WTC11 (cell line): ENCODE measurements at regions not wholly inside any gene's neighbourhood (a gene's known extent, or its start where the extent isn't known, plus 50 kb on each side); places are given as distances from the start of the nearest gene placed in this dataset.

Experiments used
- ATAC-seq: fragments of 200-7000 bp; cut with Tn5 transposase; 2 replicates; pipeline ENCODE4 v1.10.0; 2021; ENCODE audit warnings: mild to moderate bottlenecking, moderate library complexity
- CTCF ChIA-PET: fragments of 300-600 bp; sonication (Branson Sonifier 250); formaldehyde crosslinking; loops from one replicate; lab custom pipeline; 2021; ENCODE audit warnings: antibody characterized with exemption; lab: Charles Lee
- POLR2A ChIA-PET: fragments of 350-600 bp; sonication (Branson Sonifier 250); formaldehyde crosslinking; loops from one replicate; lab custom pipeline; 2021; ENCODE audit warnings: antibody characterized with exemption; lab: Charles Lee
- DNase-seq: peaks from one replicate; pipeline ENCODE4 v3.0.0; 2021; ENCODE audit warnings: low spot score
- H3K27ac Mint-ChIP-seq: 2 replicates; pipeline ENCODE4 v1.8.0; 2021; ENCODE audit warnings: mixed read lengths
- H3K27me3 Mint-ChIP-seq: 2 replicates; pipeline ENCODE4 v1.8.0; 2021; ENCODE audit warnings: low read depth, mild to moderate bottlenecking, moderate library complexity, mixed read lengths
- H3K36me3 Mint-ChIP-seq: 2 replicates; pipeline ENCODE4 v1.8.0; 2021; ENCODE audit warnings: mixed read lengths
- H3K4me1 Mint-ChIP-seq: 2 replicates; pipeline ENCODE4 v1.8.0; 2022; ENCODE audit warnings: mixed read lengths
- H3K4me3 Mint-ChIP-seq: 2 replicates; pipeline ENCODE4 v1.8.0; 2021; ENCODE audit warnings: mild to moderate bottlenecking, moderate library complexity, mixed read lengths
- H3K9me3 Mint-ChIP-seq: 2 replicates; pipeline ENCODE4 v1.8.0; 2021; ENCODE audit warnings: mixed read lengths
- ARID4B ChIP-seq: sonication (generic); formaldehyde crosslinking; IDR thresholded peaks from 2 replicates; pipeline ENCODE4 v1.8.0; 2023; ENCODE audit warnings: missing genetic modification reagents, mild to moderate bottlenecking, borderline replicate concordance
- ATF6 ChIP-seq: sonication (generic); formaldehyde crosslinking; IDR thresholded peaks from 2 replicates; pipeline ENCODE4 v1.8.1; 2023; ENCODE audit warnings: mild to moderate bottlenecking, missing genetic modification reagents
- FOXK1 ChIP-seq: sonication (generic); formaldehyde crosslinking; IDR thresholded peaks from 2 replicates; pipeline ENCODE4 v1.8.0; 2022; ENCODE audit warnings: mild to moderate bottlenecking, moderate library complexity, missing genetic modification reagents
- GRHL2 ChIP-seq: fragments of 250-450 bp; sonication (Bioruptor Pico); IDR thresholded peaks from 2 replicates; pipeline ENCODE4 v1.8.0; 2022; ENCODE audit warnings: mild to moderate bottlenecking, moderate library complexity; ENCODE audit not compliant: insufficient replicate concordance, severe bottlenecking
- HMGXB4 ChIP-seq: sonication (generic); formaldehyde crosslinking; IDR thresholded peaks from 2 replicates; pipeline ENCODE4 v1.8.1; 2023; ENCODE audit warnings: mild to moderate bottlenecking, moderate library complexity, missing genetic modification reagents
- MLX ChIP-seq: sonication (generic); formaldehyde crosslinking; IDR thresholded peaks from 2 replicates; pipeline ENCODE4 v1.8.1; 2023; ENCODE audit warnings: mild to moderate bottlenecking, missing genetic modification reagents, moderate library complexity
- MYBL2 ChIP-seq: sonication (generic); formaldehyde crosslinking; IDR thresholded peaks from 2 replicates; pipeline ENCODE4 v1.8.1; 2023; ENCODE audit warnings: mild to moderate bottlenecking, moderate library complexity, missing genetic modification reagents
- NFATC4 ChIP-seq: fragments of 250-450 bp; sonication (Bioruptor Pico); IDR thresholded peaks from 2 replicates; pipeline ENCODE4 v1.9.0; 2021; ENCODE audit warnings: mild to moderate bottlenecking
- NR2C2 ChIP-seq: sonication (generic); formaldehyde crosslinking; IDR thresholded peaks from 2 replicates; pipeline ENCODE4 v1.8.0; 2022; ENCODE audit warnings: mild to moderate bottlenecking, missing genetic modification reagents
- PRRX2 ChIP-seq: fragments of 250-450 bp; sonication (Bioruptor Pico); IDR thresholded peaks from 2 replicates; pipeline ENCODE4 v1.8.0; 2021; ENCODE audit warnings: mild to moderate bottlenecking
- USF1 ChIP-seq: sonication (generic); formaldehyde crosslinking; IDR thresholded peaks from 2 replicates; pipeline ENCODE4 v1.8.0; 2022; ENCODE audit warnings: mild to moderate bottlenecking, missing genetic modification reagents
- ZBTB21 ChIP-seq: sonication (generic); formaldehyde crosslinking; IDR thresholded peaks from 2 replicates; pipeline ENCODE4 v1.8.1; 2023; ENCODE audit warnings: mild to moderate bottlenecking, missing genetic modification reagents, borderline replicate concordance
- ZNF138 ChIP-seq: sonication (generic); formaldehyde crosslinking; conservative IDR thresholded peaks from 2 replicates; pipeline ENCODE4 v1.8.1; 2022; ENCODE audit warnings: mild to moderate bottlenecking, moderate library complexity, missing genetic modification reagents
- ZNF219 ChIP-seq: sonication (generic); formaldehyde crosslinking; IDR thresholded peaks from 2 replicates; pipeline ENCODE4 v1.8.0; 2023; ENCODE audit warnings: missing genetic modification reagents, mild to moderate bottlenecking, borderline replicate concordance
- ZNF232 ChIP-seq: sonication (generic); formaldehyde crosslinking; IDR thresholded peaks from 2 replicates; pipeline ENCODE4 v1.8.0; 2022; ENCODE audit warnings: mild to moderate bottlenecking, missing genetic modification reagents
- ZNF416 ChIP-seq: fragments of 250-450 bp; sonication (Bioruptor Pico); IDR thresholded peaks from 2 replicates; pipeline ENCODE4 v1.9.0; 2021; ENCODE audit warnings: mild to moderate bottlenecking, inconsistent platforms
- TF ChIP-seq, protein P1 (sequence below): fragments of 200-600 bp; IDR thresholded peaks from 2 replicates; pipeline ENCODE4 v1.8.0; 2022; ENCODE audit warnings: antibody characterized with exemption
- TF ChIP-seq, protein P2 (sequence below): fragments of 250-450 bp; sonication (Bioruptor Pico); IDR thresholded peaks from 2 replicates; pipeline ENCODE4 v1.9.0; 2021; ENCODE audit warnings: moderate library complexity, mild to moderate bottlenecking, inconsistent platforms, borderline replicate concordance
- TF ChIP-seq, protein P3 (sequence below): fragments of 250-450 bp; sonication (Bioruptor Pico); IDR thresholded peaks from 2 replicates; pipeline ENCODE4 v1.9.0; 2021; ENCODE audit warnings: mild to moderate bottlenecking, borderline replicate concordance

DNA sequence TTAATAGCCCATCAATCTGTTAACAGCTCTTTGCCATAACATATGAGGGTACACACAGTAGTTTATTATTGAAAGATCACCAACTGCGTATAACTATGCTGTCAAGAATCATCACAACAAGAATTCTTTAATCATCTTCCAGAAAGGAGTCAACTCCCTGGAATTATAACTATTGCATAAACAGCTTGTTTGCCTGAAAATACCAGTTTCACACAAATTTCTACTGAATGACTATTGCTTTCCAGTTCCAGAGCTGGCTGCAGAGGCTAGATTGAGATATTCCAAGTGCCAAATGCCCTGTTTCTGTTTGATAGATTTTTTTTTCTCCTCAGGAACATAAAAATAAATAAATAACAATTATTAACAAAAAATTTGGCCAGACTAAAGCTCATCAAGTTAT, 444.7 kb downstream of the TLE1 start:
- Mint-ChIP-seq H3K36me3 (0 out of 2 replicates have a peak, but pooled peaks cover under 1% of the 10 kb centered on the region), H3K4me3 (no peak overlapping the region), H3K27ac (no peak overlapping the region), H3K9me3 (peaks cover 4% of the 10 kb centered on the region)
- DNase-seq (no peak), ATAC-seq (no peak)
- CTCF ChIA-PET: no interaction called here
- POLR2A ChIA-PET: no interaction called here
- TF ChIP-seq, protein P1, sequence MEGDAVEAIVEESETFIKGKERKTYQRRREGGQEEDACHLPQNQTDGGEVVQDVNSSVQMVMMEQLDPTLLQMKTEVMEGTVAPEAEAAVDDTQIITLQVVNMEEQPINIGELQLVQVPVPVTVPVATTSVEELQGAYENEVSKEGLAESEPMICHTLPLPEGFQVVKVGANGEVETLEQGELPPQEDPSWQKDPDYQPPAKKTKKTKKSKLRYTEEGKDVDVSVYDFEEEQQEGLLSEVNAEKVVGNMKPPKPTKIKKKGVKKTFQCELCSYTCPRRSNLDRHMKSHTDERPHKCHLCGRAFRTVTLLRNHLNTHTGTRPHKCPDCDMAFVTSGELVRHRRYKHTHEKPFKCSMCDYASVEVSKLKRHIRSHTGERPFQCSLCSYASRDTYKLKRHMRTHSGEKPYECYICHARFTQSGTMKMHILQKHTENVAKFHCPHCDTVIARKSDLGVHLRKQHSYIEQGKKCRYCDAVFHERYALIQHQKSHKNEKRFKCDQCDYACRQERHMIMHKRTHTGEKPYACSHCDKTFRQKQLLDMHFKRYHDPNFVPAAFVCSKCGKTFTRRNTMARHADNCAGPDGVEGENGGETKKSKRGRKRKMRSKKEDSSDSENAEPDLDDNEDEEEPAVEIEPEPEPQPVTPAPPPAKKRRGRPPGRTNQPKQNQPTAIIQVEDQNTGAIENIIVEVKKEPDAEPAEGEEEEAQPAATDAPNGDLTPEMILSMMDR: no peak
- TF ChIP-seq MLX (no peak), NFATC4 (CRISPR knock-in tag) (no peak), MYBL2 (CRISPR knock-in tag) (no peak), GRHL2 (CRISPR knock-in tag) (no peak), ARID4B (no peak)
- TF ChIP-seq, all 79 proteins: peak for 0
- H3K27me3 Mint-ChIP-seq: no peaks in the 10 kb centered on the region
- H3K4me1 Mint-ChIP-seq: peaks cover 11% of the 10 kb centered on the region

GRCh38 chr9:81242866-81243265, 446.5 kb downstream of the TLE1 start:
- CTCF ChIA-PET: no interaction called here
- POLR2A ChIA-PET: no interaction called here
- no peak for TF ChIP-seq ZNF232 (CRISPR knock-in tag)
- TF ChIP-seq FOXK1 (CRISPR knock-in tag): no peak
- TF ChIP-seq, protein P2, sequence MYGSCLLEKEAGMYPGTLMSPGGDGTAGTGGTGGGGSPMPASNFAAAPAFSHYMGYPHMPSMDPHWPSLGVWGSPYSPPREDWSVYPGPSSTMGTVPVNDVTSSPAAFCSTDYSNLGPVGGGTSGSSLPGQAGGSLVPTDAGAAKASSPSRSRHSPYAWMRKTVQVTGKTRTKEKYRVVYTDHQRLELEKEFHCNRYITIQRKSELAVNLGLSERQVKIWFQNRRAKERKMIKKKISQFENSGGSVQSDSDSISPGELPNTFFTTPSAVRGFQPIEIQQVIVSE (CRISPR knock-in tag): no peak
- no peak for TF ChIP-seq ZBTB21 (CRISPR knock-in tag)
- TF ChIP-seq ZNF219 (CRISPR knock-in tag): no peak
- TF ChIP-seq ZNF138 (CRISPR knock-in tag): no peak
- TF ChIP-seq NR2C2: no peak
- no peak for TF ChIP-seq ZNF416 (CRISPR knock-in tag)
- no peak for TF ChIP-seq HMGXB4 (CRISPR knock-in tag)
- TF ChIP-seq, protein P3, sequence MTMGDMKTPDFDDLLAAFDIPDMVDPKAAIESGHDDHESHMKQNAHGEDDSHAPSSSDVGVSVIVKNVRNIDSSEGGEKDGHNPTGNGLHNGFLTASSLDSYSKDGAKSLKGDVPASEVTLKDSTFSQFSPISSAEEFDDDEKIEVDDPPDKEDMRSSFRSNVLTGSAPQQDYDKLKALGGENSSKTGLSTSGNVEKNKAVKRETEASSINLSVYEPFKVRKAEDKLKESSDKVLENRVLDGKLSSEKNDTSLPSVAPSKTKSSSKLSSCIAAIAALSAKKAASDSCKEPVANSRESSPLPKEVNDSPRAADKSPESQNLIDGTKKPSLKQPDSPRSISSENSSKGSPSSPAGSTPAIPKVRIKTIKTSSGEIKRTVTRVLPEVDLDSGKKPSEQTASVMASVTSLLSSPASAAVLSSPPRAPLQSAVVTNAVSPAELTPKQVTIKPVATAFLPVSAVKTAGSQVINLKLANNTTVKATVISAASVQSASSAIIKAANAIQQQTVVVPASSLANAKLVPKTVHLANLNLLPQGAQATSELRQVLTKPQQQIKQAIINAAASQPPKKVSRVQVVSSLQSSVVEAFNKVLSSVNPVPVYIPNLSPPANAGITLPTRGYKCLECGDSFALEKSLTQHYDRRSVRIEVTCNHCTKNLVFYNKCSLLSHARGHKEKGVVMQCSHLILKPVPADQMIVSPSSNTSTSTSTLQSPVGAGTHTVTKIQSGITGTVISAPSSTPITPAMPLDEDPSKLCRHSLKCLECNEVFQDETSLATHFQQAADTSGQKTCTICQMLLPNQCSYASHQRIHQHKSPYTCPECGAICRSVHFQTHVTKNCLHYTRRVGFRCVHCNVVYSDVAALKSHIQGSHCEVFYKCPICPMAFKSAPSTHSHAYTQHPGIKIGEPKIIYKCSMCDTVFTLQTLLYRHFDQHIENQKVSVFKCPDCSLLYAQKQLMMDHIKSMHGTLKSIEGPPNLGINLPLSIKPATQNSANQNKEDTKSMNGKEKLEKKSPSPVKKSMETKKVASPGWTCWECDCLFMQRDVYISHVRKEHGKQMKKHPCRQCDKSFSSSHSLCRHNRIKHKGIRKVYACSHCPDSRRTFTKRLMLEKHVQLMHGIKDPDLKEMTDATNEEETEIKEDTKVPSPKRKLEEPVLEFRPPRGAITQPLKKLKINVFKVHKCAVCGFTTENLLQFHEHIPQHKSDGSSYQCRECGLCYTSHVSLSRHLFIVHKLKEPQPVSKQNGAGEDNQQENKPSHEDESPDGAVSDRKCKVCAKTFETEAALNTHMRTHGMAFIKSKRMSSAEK (CRISPR knock-in tag): no peak
- no peak for TF ChIP-seq ATF6 (CRISPR knock-in tag)
- no peak for TF ChIP-seq USF1
- TF ChIP-seq PRRX2 (CRISPR knock-in tag): no peak
- no peak for TF ChIP-seq MYBL2 (CRISPR knock-in tag)

More at GRCh38 chr9:81242866-81243265, 446.5 kb downstream of the TLE1 start:
- DNase-seq (no peak), ATAC-seq (no peak)
- H3K27ac Mint-ChIP-seq: no peak overlapping the region
- peaks cover 4% of the 10 kb centered on the region for H3K4me1 Mint-ChIP-seq
- no peaks in the 10 kb centered on the region for H3K27me3 Mint-ChIP-seq
- no peak overlapping the region for H3K4me3 Mint-ChIP-seq
- no peaks in the 10 kb centered on the region for H3K36me3 Mint-ChIP-seq
- no peaks in the 10 kb centered on the region for H3K9me3 Mint-ChIP-seq
